H9 (cell line): ENCODE measurements at regions not wholly inside any gene's neighbourhood (a gene's known extent, or its start where the extent isn't known, plus 50 kb on each side); places are given as distances from the start of the nearest gene placed in this dataset.

Experiments
- DNase-seq: peaks from one replicate; pipeline ENCODE4 v3.0.0-alpha.2; 2017
- H2AFZ ChIP-seq: one replicate; pipeline ENCODE4 v1.6.1; 2013; ENCODE audit warnings: mild to moderate bottlenecking, low read length, control low read depth, moderate library complexity
- H2AK5ac ChIP-seq: 2 replicates; pipeline ENCODE4 v1.6.1; 2013; ENCODE audit warnings: low read length, control low read depth, mixed read lengths; ENCODE audit not compliant: insufficient read length
- H2BK120ac ChIP-seq: one replicate; pipeline ENCODE4 v1.6.1; 2013; ENCODE audit warnings: low read depth, mild to moderate bottlenecking, low read length, control low read depth, inconsistent platforms; ENCODE audit not compliant: poor library complexity, severe bottlenecking
- H2BK12ac ChIP-seq: 2 replicates; pipeline ENCODE4 v1.6.1; 2013; ENCODE audit warnings: low read length, control low read depth, mixed read lengths, low read depth; ENCODE audit not compliant: insufficient read length
- H2BK15ac ChIP-seq: 2 replicates; pipeline ENCODE4 v1.6.1; 2013; ENCODE audit warnings: low read depth, low read length, control low read depth
- H2BK20ac ChIP-seq: one replicate; pipeline ENCODE4 v1.6.1; 2013; ENCODE audit warnings: low read depth, mild to moderate bottlenecking, low read length, control low read depth, inconsistent platforms; ENCODE audit not compliant: poor library complexity, severe bottlenecking
- H2BK5ac ChIP-seq: 2 replicates; pipeline ENCODE4 v1.6.1; 2013; ENCODE audit warnings: low read length, control low read depth, mixed read lengths; ENCODE audit not compliant: insufficient read length
- H3K14ac ChIP-seq: 2 replicates; pipeline ENCODE4 v1.6.1; 2013; ENCODE audit warnings: low read length, control low read depth; ENCODE audit not compliant: insufficient read depth
- H3K18ac ChIP-seq: 2 replicates; pipeline ENCODE4 v1.6.1; 2013; ENCODE audit warnings: low read depth, mild to moderate bottlenecking, mixed read lengths, low read length, control low read depth; ENCODE audit not compliant: insufficient read length
- H3K23ac ChIP-seq: 2 replicates; pipeline ENCODE4 v1.6.1; 2013; ENCODE audit warnings: low read length, control low read depth, mixed read lengths, low read depth; ENCODE audit not compliant: insufficient read length
- H3K23me2 ChIP-seq: 2 replicates; pipeline ENCODE4 v1.6.1; 2013; ENCODE audit warnings: low read depth, mild to moderate bottlenecking, mixed read lengths, low read length, control low read depth; ENCODE audit not compliant: insufficient read length, poor library complexity, severe bottlenecking
- H3K27ac ChIP-seq: 2 replicates; pipeline ENCODE4 v1.5.1; 2013; ENCODE audit warnings: low read length, control low read depth, mixed read lengths, low read depth; ENCODE audit not compliant: insufficient read length
- H3K27me3 ChIP-seq: 2 replicates; pipeline ENCODE4 v1.6.1; 2013; ENCODE audit warnings: low read length, control low read depth, inconsistent platforms; ENCODE audit not compliant: insufficient read depth
- H3K4ac ChIP-seq: 2 replicates; pipeline ENCODE4 v1.6.1; 2013; ENCODE audit warnings: low read depth, mild to moderate bottlenecking, control low read depth, inconsistent platforms, low read length, moderate library complexity
- H3K4me1 ChIP-seq: 2 replicates; pipeline ENCODE4 v1.6.1; 2013; ENCODE audit warnings: low read length, control low read depth, inconsistent platforms; ENCODE audit not compliant: insufficient read depth
- H3K4me2 ChIP-seq: 2 replicates; pipeline ENCODE4 v1.6.1; 2013; ENCODE audit warnings: low read length, control low read depth, mixed read lengths; ENCODE audit not compliant: insufficient read length, insufficient read depth
- H3K56ac ChIP-seq: 2 replicates; pipeline ENCODE4 v1.6.1; 2013; ENCODE audit warnings: low read depth, mild to moderate bottlenecking, mixed read lengths, low read length, control low read depth; ENCODE audit not compliant: insufficient read length
- H3K79me1 ChIP-seq: 2 replicates; pipeline ENCODE4 v1.6.1; 2013; ENCODE audit warnings: low read depth, mild to moderate bottlenecking, moderate library complexity, low read length, control low read depth, inconsistent platforms; ENCODE audit not compliant: insufficient read depth, poor library complexity, severe bottlenecking
- H3K79me2 ChIP-seq: 2 replicates; pipeline ENCODE4 v1.6.1; 2013; ENCODE audit warnings: low read length, control low read depth, inconsistent platforms; ENCODE audit not compliant: insufficient read depth
- H3K9ac ChIP-seq: 2 replicates; pipeline ENCODE4 v1.6.1; 2013; ENCODE audit warnings: low read length, control low read depth, mixed read lengths; ENCODE audit not compliant: insufficient read length; ENCODE audit errors: extremely low read depth
- H3K9me3 ChIP-seq: one replicate; pipeline ENCODE4 v1.6.1; 2013; ENCODE audit warnings: low read depth, low read length, inconsistent platforms; ENCODE audit not compliant: control insufficient read depth
- H3T11ph ChIP-seq: one replicate; pipeline ENCODE4 v1.6.1; 2013; ENCODE audit warnings: mild to moderate bottlenecking, low read length, control low read depth, inconsistent platforms
- H4K20me1 ChIP-seq: one replicate; pipeline ENCODE4 v1.6.1; 2013; ENCODE audit not compliant: control insufficient read depth, insufficient read length, insufficient read depth
- H4K5ac ChIP-seq: 2 replicates; pipeline ENCODE4 v1.6.1; 2013; ENCODE audit warnings: low read depth, mild to moderate bottlenecking, mixed read lengths, low read length, control low read depth; ENCODE audit not compliant: insufficient read length
- H4K8ac ChIP-seq: replicated peaks from 2 replicates; pipeline ENCODE4 v1.6.1; 2013; ENCODE audit warnings: low read length, control low read depth, mixed read lengths, low read depth; ENCODE audit not compliant: insufficient read length
- H4K91ac ChIP-seq: 2 replicates; pipeline ENCODE4 v1.6.1; 2013; ENCODE audit warnings: low read depth, mild to moderate bottlenecking, moderate library complexity, mixed read lengths, low read length, control low read depth; ENCODE audit not compliant: insufficient read length
- H3K27ac Mint-ChIP-seq, 3 experiments: 2 replicates in 2 of 3; 3 replicates in 1 of 3; pipeline ENCODE4 v1.8.0; 2020 to 2021; ENCODE audit warnings: mixed read lengths in 3 of 3, mild to moderate bottlenecking in 1 of 3, moderate library complexity in 1 of 3
- H3K27me3 Mint-ChIP-seq: 2 replicates; pipeline ENCODE4 v1.8.0; 2021; ENCODE audit warnings: low read depth, mild to moderate bottlenecking, moderate library complexity, mixed read lengths
- H3K36me3 Mint-ChIP-seq, 3 experiments: 2 replicates in 2 of 3; 3 replicates in 1 of 3; pipeline ENCODE4 v1.8.0; 2020 to 2021; ENCODE audit warnings: low read depth in 3 of 3, mixed read lengths in 3 of 3; ENCODE audit not compliant: insufficient read depth in 1 of 3
- H3K4me1 Mint-ChIP-seq, 2 experiments: 2 replicates each; pipeline ENCODE4 v1.8.0; 2020; ENCODE audit warnings: mixed read lengths in 2 of 2
- H3K4me3 Mint-ChIP-seq, 2 experiments: 2 replicates in 1 of 2; 3 replicates in 1 of 2; pipeline ENCODE4 v1.8.0; 2020 to 2021; ENCODE audit warnings: mild to moderate bottlenecking in 2 of 2, mixed read lengths in 2 of 2, moderate library complexity in 1 of 2
- H3K9me3 Mint-ChIP-seq, 2 experiments: 2 replicates in 1 of 2; 3 replicates in 1 of 2; pipeline ENCODE4 v1.8.0; 2020; ENCODE audit warnings: mild to moderate bottlenecking in 2 of 2, mixed read lengths in 2 of 2, moderate library complexity in 1 of 2
- WGBS: extraction: QIAGEN DNeasy Blood & Tissue Kit; methylation state at CpG from one replicate; pipeline ENCODE4 v1.1.7; 2013; ENCODE audit warnings: missing lambda C conversion rate, low lambda C conversion rate, mixed read lengths; ENCODE audit not compliant: insufficient read length; ENCODE audit errors: extremely low coverage; 5-methylcytosine and 5-hydroxymethylcytosine counted together
- TF ChIP-seq, protein P1 (sequence below): fragments of 200-600 bp; sonication (generic); conservative IDR thresholded peaks from 3 replicates; pipeline ENCODE4 v1.8.0; 2021; ENCODE audit warnings: antibody characterized with exemption, mild to moderate bottlenecking

DNA sequence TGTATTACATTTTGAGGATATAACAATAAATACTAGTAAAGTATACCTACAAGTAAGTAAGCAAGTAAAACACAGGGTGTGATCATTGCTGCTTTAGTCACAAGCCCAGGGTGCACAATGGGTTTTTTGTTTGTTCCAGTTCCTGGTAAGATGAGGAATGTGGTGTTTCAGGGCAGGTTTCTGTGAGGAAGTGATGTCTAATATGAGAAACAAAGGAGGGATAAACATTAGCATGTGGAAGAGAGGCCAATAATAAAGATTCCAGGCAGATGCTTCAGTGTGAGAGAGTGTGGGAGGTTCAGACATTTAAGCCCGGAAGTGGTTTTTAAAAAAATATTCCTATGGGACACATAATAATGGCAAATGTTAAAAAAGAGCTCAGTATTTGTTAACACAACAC lies 808.1 kb upstream of the USP15 start:
- Histone ChIP-seq H3K23ac (no peak overlapping the region), H3K4me2 (no peak overlapping the region), H2AFZ (no peak overlapping the region), H3K4ac (no peak overlapping the region), H2BK15ac (no peak overlapping the region), H4K5ac (no peak overlapping the region), H3K27me3 (no peaks in the 10 kb centered on the region), H3K14ac (no peak overlapping the region), H2BK120ac (no peak overlapping the region), H3K79me1 (no peaks in the 10 kb centered on the region), H4K8ac (no peak overlapping the region), H3K56ac (no peak overlapping the region), H3K23me2 (no peaks in the 10 kb centered on the region), H3K27ac (no peak overlapping the region), H2BK12ac (no peak overlapping the region), H3K9me3 (no peaks in the 10 kb centered on the region), H3K79me2 (no peaks in the 10 kb centered on the region), H3K18ac (no peak overlapping the region), H4K20me1 (no peaks in the 10 kb centered on the region), H3T11ph (no peak overlapping the region), H3K9ac (no peak overlapping the region), H2AK5ac (no peak overlapping the region), H2BK5ac (no peak overlapping the region), H4K91ac (no peak overlapping the region), H2BK20ac (no peak overlapping the region), H3K4me1 (peaks cover 3% of the 10 kb centered on the region; the same call in 1 of the 2 replicates)
- TF ChIP-seq, protein P1, sequence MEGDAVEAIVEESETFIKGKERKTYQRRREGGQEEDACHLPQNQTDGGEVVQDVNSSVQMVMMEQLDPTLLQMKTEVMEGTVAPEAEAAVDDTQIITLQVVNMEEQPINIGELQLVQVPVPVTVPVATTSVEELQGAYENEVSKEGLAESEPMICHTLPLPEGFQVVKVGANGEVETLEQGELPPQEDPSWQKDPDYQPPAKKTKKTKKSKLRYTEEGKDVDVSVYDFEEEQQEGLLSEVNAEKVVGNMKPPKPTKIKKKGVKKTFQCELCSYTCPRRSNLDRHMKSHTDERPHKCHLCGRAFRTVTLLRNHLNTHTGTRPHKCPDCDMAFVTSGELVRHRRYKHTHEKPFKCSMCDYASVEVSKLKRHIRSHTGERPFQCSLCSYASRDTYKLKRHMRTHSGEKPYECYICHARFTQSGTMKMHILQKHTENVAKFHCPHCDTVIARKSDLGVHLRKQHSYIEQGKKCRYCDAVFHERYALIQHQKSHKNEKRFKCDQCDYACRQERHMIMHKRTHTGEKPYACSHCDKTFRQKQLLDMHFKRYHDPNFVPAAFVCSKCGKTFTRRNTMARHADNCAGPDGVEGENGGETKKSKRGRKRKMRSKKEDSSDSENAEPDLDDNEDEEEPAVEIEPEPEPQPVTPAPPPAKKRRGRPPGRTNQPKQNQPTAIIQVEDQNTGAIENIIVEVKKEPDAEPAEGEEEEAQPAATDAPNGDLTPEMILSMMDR: no peak
- WGBS: no CpG with 5 or more reads among the region's 1 CpG
- H3K27ac Mint-ChIP-seq: no peak overlapping the region
- H3K9me3 Mint-ChIP-seq: peaks cover 0 to 3% of the 10 kb centered on the region in 2 experiments; a peak in 2 of 5 replicates
- DNase-seq: no peak
- H3K27me3 Mint-ChIP-seq: no peaks in the 10 kb centered on the region
- H3K4me3 Mint-ChIP-seq: no peak overlapping the region
- H3K36me3 Mint-ChIP-seq: peaks cover 0 to 4% (median 0%) of the 10 kb centered on the region in 3 experiments; a peak in 1 of 7 replicates
- H3K4me1 Mint-ChIP-seq: peaks cover 2 to 6% of the 10 kb centered on the region in 2 experiments; a peak in 3 of 4 replicates
